Smooth muscle cell (in vitro differentiated cells): ENCODE measurements at regions not wholly inside any gene's neighbourhood (a gene's known extent, or its start where the extent isn't known, plus 50 kb on each side); places are given as distances from the start of the nearest gene placed in this dataset.

Experiments
- DNase-seq: peaks from one replicate; lab custom pipeline; 2025; ENCODE audit not compliant: unreplicated experiment; lab: John Stamatoyannopoulos, UW
- H2AFZ ChIP-seq: fragments of 200-600 bp; sonication (generic); 2 replicates; pipeline ENCODE4 v1.6.0; 2016; ENCODE audit warnings: antibody characterized with exemption, low read depth, mild to moderate bottlenecking
- H3F3A ChIP-seq: fragments of 200-600 bp; sonication (generic); 2 replicates; pipeline ENCODE4 v1.6.0; 2017; ENCODE audit warnings: antibody characterized with exemption, low read depth
- H3K27ac ChIP-seq: fragments of 200-600 bp; sonication (generic); 2 replicates; pipeline ENCODE4 v1.5.1; 2016; ENCODE audit warnings: low read depth, mild to moderate bottlenecking
- H3K27me3 ChIP-seq: fragments of 200-600 bp; sonication (generic); 2 replicates; pipeline ENCODE4 v1.6.1; 2016; ENCODE audit warnings: low read depth, mild to moderate bottlenecking
- H3K36me3 ChIP-seq: fragments of 200-600 bp; sonication (generic); 2 replicates; pipeline ENCODE4 v1.5.1; 2016; ENCODE audit warnings: low read depth
- H3K4me1 ChIP-seq: fragments of 200-600 bp; sonication (generic); 2 replicates; pipeline ENCODE4 v1.5.1; 2016; ENCODE audit warnings: low read depth
- H3K4me2 ChIP-seq: fragments of 200-600 bp; sonication (generic); 2 replicates; pipeline ENCODE4 v1.6.0; 2016; ENCODE audit warnings: mild to moderate bottlenecking
- H3K4me3 ChIP-seq: fragments of 200-600 bp; sonication (generic); 2 replicates; pipeline ENCODE4 v1.5.1; 2016; ENCODE audit warnings: mild to moderate bottlenecking
- H3K79me2 ChIP-seq: fragments of 200-600 bp; sonication (generic); 2 replicates; pipeline ENCODE4 v1.6.0; 2016; ENCODE audit warnings: low read depth, mild to moderate bottlenecking
- H3K9ac ChIP-seq: fragments of 200-600 bp; sonication (generic); 2 replicates; pipeline ENCODE4 v1.6.0; 2016; ENCODE audit warnings: low read depth
- H3K9me3 ChIP-seq: fragments of 200-600 bp; sonication (generic); replicated peaks from 2 replicates; pipeline ENCODE4 v1.5.1; 2016; ENCODE audit warnings: low read depth
- H4K20me1 ChIP-seq: fragments of 200-600 bp; sonication (generic); 2 replicates; pipeline ENCODE4 v1.6.0; 2016; ENCODE audit warnings: low read depth
- CTCF ChIP-seq: fragments of 200-600 bp; sonication (generic); IDR thresholded peaks from 2 replicates; pipeline ENCODE4 v1.5.1; 2017; ENCODE audit warnings: borderline replicate concordance, mild to moderate bottlenecking, antibody characterized with exemption; ENCODE audit not compliant: insufficient read depth, poor library complexity, severe bottlenecking
- WGBS: methylation state at CpG from one replicate; pipeline ENCODE4 v1.1.7; 2016; ENCODE audit warnings: low lambda C conversion rate; 5-methylcytosine and 5-hydroxymethylcytosine counted together

- H3K27ac ChIP-seq = no peak overlapping the region
Observed at GRCh38 chr3:28900301-28900700, 380.6 kb upstream of the RBMS3 start.

GRCh38 chr3:28901018-28901417 is 379.9 kb upstream of the RBMS3 start:
- H3K9me3 ChIP-seq = no peaks in the 10 kb centered on the region
- no peak overlapping the region for H2AFZ ChIP-seq
- no peak for TF ChIP-seq CTCF
- H3K27me3 ChIP-seq = no peaks in the 10 kb centered on the region
- no peak overlapping the region for H3K4me3 ChIP-seq
- no peaks in the 10 kb centered on the region for H3K36me3 ChIP-seq
- DNase-seq = no peak
- no peak overlapping the region for H3K4me2 ChIP-seq
- H3F3A ChIP-seq = no peaks in the 10 kb centered on the region
- no peak overlapping the region for H3K9ac ChIP-seq
- H4K20me1 ChIP-seq = no peaks in the 10 kb centered on the region
- H3K79me2 ChIP-seq = no peaks in the 10 kb centered on the region
- H3K27ac ChIP-seq = no peak overlapping the region
- H3K4me1 ChIP-seq = no peaks in the 10 kb centered on the region

More at GRCh38 chr3:28900301-28900700, 380.6 kb upstream of the RBMS3 start:
- no peaks in the 10 kb centered on the region for H4K20me1 ChIP-seq
- 74% methylated on average over 1 of the region's 1 CpG for WGBS
- no peaks in the 10 kb centered on the region for H3F3A ChIP-seq
- DNase-seq = no peak
- no peak overlapping the region for H3K9ac ChIP-seq
- no peak overlapping the region for H3K4me2 ChIP-seq
- no peaks in the 10 kb centered on the region for H3K36me3 ChIP-seq
- H3K27me3 ChIP-seq = no peaks in the 10 kb centered on the region
- no peak overlapping the region for H2AFZ ChIP-seq
- no peaks in the 10 kb centered on the region for H3K4me1 ChIP-seq
- H3K79me2 ChIP-seq = no peaks in the 10 kb centered on the region
- H3K4me3 ChIP-seq = no peak overlapping the region
- H3K9me3 ChIP-seq = no peaks in the 10 kb centered on the region
- TF ChIP-seq CTCF = no peak

GRCh38 chr3:28903171-28903601 is 377.7 kb upstream of the RBMS3 start:
- no peak for TF ChIP-seq CTCF
- H3F3A ChIP-seq = no peaks in the 10 kb centered on the region
- H4K20me1 ChIP-seq = no peaks in the 10 kb centered on the region
- no peak overlapping the region for H3K27ac ChIP-seq
- H3K4me1 ChIP-seq = no peaks in the 10 kb centered on the region
- no peak overlapping the region for H3K4me2 ChIP-seq
- no peak overlapping the region for H3K4me3 ChIP-seq
- 97% methylated on average over 28 of the region's 30 CpGs for WGBS
- H2AFZ ChIP-seq = no peak overlapping the region
- H3K27me3 ChIP-seq = no peaks in the 10 kb centered on the region
- no peaks in the 10 kb centered on the region for H3K9me3 ChIP-seq
- no peak for DNase-seq
- no peak overlapping the region for H3K9ac ChIP-seq
- H3K36me3 ChIP-seq = no peaks in the 10 kb centered on the region
- no peaks in the 10 kb centered on the region for H3K79me2 ChIP-seq

GRCh38 chr3:28905798-28906197 is 375.1 kb upstream of the RBMS3 start:
- Histone ChIP-seq H3K4me3 (no peak overlapping the region), H3K4me2 (no peak overlapping the region), H3F3A (no peaks in the 10 kb centered on the region), H3K9ac (no peak overlapping the region), H3K79me2 (no peaks in the 10 kb centered on the region), H2AFZ (no peak overlapping the region), H3K27me3 (no peaks in the 10 kb centered on the region), H3K27ac (no peak overlapping the region), H3K9me3 (no peaks in the 10 kb centered on the region), H4K20me1 (no peaks in the 10 kb centered on the region), H3K36me3 (no peaks in the 10 kb centered on the region), H3K4me1 (no peaks in the 10 kb centered on the region)
- DNase-seq = no peak
- 71% methylated on average over 3 of the region's 3 CpGs for WGBS
- TF ChIP-seq CTCF = no peak
